ENCODE measurements at regions not wholly inside any gene's neighbourhood (a gene's known extent, or its start where the extent isn't known, plus 50 kb on each side); places are given as distances from the start of the nearest gene placed in this dataset.

DNA sequence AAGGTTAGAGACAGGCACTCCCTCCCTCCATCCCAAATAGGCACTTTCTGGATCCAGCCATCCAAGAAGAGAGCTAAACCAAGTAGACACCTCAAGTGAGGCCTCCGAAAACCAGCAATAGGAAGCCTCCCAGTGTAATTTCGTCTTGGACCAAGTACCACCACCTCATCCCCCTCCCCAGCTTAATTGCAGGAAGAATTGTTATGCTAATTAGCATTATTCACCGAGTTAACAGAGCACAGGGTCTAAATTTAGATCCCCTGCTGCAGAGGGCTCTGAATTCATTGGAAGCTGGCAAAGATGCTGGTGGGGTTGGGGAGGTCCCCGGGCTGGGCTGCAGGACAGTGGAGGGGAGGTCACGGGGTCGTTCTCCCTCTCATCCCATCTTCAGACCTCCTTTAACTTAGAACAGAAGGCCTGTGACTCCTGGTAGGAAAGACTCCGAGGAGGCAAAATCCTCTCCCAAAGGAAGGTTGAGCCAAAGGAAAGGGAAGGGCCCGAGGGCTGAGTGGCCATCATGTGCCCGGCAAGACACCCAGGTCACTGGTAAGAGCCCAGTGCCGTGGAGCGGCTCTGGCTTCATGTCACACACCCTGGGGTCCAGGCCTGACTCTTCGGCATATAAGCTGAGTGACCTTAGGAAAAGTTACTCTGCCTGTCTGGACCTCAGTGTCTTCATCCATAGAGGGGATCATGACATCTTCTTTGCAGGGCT, 209.2 kb upstream of the GRIK3 start:
- DNase-seq = no peak

DNA sequence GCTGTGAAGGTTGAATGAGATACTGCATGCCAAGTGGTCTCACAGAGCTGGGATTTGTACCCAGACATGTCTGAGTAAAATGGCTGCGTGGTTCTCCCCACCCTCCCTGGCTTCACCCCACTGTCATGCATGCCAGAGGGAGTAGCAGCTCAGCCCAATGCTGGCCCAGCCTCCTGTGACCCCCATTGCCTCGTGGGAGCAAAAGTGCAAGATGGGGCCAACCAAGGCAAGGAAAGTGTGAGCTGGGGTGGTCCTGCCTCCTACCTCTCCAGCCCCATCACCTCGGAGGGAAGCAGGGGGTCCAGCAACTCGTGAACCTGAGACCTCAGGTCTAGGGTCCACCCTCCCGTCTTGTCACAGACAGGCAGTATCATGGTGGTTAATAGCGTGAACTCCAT, 209.8 kb upstream of the GRIK3 start:
- no peak for DNase-seq

- no peak for DNase-seq
These were observed 210.5 kb upstream of the GRIK3 start for GRCh38 chr1:37244815-37245214.

DNA sequence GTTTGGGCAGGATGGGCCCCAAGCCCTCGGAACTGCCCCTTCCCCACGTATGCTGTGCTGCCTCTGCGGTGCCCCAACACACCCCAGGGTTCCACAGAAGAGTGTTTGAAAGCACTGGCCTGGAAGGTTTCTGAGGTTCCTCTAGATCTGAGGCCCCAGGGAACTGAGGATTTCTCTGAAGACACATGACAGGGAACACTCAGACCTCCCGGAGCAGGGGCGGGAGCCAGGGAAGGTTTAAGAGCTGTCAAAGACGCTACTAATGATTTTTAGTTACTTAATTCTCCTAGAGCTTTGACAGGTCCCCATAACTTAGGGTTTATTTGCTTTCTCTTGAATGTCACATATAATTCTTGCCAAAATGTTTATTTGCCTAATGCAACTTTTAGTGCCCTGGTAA, 212.3 kb upstream of the GRIK3 start:
- DNase-seq = no peak

DNA sequence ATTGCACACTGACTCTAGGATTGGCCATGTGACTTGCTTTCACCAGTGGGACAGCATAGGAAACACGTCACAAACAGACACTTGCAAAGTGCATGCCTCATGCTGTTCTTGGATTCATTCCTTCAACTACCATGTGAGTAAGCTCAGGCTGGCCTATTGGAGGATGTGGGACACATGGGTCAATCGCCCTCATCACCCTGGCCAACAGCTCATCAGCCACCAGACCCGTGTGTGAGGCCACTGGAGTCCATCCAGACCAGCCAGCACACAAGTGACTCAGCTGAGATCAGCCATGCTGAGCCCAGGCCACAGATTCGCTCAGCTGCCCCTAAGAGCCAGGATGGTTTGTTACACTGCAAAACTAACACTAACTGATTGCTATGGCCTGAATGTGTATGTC, 216.1 kb upstream of the GRIK3 start:
- DNase-seq = no peak

DNA sequence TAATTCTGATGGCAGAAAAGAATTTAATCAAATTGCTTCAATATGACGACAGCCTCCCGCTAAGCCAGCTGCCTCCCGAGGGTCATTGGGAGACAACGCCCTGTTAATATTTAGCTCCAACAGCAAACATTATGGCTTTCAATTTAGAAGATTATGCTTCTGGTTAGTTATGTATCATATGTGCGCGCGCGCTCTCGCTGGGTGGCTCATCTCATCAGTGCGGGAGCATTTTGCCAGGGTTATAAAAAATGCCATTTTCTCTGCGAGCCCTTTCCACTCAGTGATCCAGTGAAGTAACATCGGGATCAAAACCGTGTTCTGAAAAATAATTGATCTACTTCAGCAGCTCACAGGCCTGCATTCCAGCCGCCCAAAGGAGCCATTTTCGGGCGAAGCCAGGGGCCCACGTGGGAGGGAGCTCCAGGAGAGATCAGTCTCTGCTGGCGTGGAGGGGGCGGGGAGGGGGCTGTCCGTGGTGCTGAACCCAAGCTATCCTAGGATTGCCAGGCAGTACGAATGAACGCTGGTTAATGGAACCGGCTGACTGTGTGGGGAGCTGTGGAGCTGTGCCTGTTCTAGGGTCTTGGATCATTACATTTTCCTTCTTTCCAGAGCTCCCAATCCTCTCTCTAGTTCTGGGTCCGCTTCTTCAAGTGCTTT, 219.1 kb upstream of the ZC3H12A start:
- DNase-seq = no peak

- no peak for DNase-seq
These were observed 218.5 kb upstream of the ZC3H12A start for GRCh38 chr1:37255868-37256267.

DNA sequence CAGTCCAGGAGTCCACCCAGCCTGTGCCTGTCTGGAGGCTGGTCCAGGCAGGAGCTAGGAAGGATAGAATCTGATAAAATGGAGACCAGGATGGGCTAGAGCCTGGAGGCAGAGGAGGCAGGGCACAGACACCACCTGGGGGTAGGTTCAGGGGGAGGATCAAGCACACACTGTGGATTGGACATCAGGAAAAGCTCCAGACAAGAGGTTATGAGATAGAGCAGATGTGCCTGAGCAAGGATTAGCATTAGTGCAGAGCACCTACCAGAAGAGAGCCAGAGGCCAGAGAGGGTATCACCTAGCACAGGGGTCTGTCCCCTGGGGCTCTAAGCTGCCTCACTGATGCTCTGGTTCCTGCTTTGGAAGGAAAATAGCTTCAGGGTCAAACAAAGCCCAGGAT, 216.7 kb upstream of the ZC3H12A start:
- no peak for DNase-seq

DNA sequence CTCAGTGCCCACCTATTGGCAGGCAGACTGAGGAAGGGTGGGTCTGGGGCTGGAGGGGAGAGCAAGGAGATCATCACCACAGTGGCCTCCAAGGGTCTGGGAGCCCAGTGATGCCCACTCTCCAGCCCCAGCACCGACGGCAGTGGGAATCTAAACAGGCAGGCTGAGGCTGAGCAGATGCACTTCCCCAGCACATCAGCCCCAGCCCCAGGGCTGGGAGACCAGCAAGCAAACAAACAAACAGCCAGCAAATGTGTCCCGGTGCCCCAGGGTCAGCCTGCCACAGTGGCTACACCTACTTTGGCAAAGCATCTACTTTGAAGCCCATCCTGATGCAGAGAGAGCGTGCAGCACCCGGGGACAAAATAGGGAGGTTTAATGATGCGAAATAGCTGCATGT, 216.3 kb upstream of the ZC3H12A start:
- no peak for DNase-seq

DNA sequence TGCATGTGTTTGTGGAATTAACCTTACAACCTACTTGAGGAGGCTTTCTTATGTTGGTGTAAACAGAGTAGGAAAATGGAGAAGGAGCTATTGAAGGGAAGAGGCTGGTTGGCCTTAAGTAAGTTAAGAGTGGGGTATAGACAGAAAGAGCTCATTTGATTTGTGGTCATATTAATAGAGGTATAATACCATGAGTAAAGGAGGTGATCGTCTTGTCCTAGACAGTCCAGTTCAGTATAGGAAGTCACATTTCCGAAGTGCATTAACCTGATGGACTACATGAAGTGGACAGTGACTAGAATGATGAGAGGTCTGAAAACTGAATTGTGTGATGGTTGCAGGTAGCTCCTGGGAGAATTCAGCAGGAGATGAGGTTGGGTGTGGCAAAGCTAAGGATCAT, 215.4 kb upstream of the ZC3H12A start:
- DNase-seq = no peak

DNA sequence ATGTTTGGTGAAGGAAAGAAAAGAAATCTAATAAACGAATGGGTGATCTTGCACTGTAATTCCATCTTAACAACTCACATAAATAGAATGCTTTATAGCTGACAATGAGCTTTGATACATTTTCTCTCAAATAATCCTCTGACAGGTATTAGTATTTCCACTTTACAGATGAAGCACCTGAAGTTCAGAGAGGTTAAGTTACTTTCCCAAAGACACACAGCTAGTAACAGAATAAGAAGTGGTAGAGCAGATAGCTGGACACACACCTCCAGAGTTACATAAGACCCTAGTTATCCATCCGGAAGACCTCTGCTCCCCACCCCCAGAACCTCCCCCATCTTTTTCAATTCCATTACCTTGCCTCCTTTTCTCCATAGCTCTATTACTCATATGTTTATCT, 213.3 kb upstream of the ZC3H12A start:
- no peak for DNase-seq

GRCh38 chr1:37262439-37263170, 211.8 kb upstream of the ZC3H12A start:
- DNase-seq = no peak

DNA sequence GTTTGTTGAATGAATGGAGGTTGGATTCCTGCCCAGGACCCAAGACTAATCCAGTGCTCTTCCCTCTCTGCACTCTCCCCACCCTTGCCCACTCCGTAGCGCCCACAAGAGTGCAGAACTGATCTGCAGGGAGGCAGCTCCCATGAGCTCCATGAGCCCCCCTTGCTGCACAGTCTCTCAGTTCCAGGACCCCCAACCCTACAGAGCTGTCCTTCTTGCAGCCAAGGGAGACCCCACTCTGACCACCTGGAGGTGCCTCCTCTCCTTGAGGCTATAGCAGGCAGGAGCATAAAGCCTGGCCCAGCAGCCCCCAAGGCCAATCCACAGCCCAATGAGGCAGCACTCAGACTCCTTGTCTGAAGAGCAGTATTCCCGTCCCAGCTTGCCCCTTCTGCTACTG, 209.2 kb upstream of the ZC3H12A start:
- DNase-seq = no peak

DNA sequence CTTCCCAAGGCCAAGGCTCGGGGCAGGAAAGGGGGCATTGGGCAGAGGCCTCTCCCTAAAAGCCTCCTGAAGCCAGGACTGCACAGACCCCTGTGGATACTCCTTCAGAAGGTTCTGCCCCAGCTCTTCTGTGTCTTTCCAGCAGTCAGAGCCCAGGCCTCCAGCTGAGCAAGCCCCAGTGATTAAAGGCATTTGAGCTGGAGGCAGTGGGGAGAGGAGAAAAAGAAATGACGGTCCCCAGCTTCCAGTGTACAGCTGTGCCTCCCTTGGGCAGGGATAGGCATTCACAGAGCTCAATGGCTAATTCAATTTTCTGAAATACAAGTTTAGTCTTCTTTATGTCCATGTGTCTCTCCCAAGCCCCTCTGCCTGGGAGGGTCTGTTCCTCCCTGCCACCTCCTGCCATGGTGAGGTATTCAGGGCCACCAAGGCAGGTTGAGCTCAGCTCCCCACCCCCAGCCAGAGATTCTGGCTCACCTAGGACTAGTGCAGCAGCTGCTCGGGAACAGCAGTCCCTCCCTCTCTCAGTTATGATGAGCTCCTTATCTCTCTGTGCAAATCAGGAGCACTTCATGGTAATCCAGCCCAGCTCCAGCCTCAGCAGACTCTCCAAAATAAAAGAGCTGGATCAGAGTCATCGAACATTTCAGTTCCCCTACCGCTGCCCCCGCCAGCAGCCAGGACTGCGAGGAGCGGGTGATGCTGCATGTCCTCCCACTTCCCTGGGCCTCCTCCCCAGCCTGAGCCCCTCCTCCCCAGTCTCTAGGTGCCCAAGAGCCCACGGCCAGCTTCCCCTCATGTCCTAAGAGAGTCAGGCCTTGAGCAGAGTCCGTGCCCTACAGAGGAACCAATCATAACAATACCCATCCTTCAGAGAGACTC, 208.4 kb upstream of the ZC3H12A start:
- DNase-seq = no peak

DNA sequence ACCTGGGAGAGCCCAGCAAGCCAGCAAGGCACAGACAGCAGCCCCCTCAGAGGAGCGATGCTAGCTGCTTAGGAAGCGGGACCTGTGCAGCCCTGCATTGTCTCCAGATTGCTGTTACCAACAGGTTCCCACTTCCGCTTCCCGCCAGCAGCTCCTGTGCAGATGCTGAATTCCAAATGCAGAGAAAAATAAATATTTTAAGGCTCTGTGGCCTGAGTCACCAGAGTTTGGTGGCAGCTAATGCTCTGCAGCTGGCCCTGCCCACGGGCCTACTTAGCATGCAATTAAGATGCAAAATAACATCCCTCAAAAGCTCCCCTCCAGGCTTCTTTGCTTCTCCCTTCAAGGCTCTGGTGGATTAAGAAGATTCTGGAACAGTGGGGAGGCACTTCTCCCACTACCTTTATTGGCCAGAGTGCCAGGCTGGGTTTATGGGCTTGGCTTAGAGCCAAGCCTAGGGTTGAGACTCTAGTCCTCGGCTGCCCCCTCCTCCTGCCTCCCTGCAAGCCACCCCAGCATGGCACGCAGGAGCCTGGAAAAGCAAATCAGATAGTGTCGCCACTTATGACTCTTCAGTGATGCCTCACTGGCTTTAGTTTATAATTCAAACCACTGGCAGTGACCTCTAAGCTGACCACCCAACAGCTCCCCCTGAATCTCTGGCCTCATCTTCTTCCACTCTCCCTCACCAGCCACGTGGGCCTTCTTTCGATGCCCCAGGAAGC, 207.1 kb upstream of the ZC3H12A start:
- no peak for DNase-seq

- DNase-seq = no peak
These were observed 203.7 kb upstream of the ZC3H12A start for GRCh38 chr1:37270639-37271038.

DNA sequence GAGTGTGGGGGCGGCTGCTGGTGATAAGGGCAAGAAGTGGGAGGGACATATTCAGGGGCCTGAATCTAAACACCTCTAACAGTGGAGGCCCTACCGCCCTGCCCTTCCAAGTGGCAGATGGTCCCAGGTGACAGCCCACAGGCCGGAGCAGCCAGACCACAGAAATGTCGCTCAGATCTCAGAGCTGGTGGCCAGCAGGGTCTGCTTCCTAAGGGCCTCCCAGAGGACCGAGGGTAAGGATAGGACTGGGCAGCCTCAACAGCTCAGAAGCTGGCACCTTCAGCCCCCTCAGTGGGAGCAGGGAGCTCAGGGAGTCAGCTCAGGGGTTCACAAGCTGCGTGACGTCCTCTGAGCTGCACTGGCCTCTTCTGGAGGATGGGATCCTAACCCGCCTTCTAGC, 201.8 kb upstream of the ZC3H12A start:
- no peak for DNase-seq

DNA sequence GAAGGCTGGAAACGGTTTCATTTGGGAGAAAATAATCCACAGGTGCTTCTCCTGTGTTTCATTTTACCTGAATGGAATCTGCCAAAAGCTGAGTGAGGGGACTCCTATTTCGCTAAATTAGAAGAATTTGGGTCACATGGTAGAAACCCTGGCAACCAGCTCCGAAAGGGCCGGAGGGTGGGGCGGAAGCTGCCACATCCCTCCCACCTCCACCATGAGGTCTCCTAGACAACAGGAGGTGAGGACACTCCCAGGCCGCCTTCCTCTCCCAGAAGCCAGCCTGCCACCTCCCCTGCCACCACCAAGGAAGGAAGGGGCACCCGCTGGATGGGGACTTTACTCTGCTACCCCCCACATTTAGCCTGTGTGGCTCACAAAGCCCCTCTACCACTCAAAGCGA, 199.9 kb upstream of the ZC3H12A start:
- no peak for DNase-seq

- no peak for DNase-seq
These were observed 199.3 kb upstream of the ZC3H12A start for GRCh38 chr1:37274938-37275631.

- no peak for DNase-seq
These were observed 197.0 kb upstream of the ZC3H12A start for GRCh38 chr1:37277366-37277765.

DNA sequence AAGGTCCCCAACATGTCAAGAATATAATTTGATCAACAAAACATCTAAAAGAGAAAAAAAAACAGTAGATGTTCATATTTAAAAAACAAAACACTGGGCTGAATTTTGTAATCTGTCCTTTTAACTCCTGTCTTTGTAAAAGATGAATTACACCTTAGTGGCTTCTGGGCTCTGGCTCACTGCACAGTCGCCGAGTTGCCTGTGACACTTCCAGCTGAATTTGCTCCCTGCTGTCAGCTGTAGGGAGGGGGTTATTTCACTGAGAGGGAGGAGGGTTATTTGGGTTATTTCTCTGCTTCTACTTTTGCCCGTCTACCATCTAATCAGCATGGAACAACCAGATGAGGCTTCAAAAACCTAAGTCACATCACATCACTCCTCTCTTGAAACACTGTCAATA, 193.0 kb upstream of the ZC3H12A start:
- DNase-seq = no peak

DNA sequence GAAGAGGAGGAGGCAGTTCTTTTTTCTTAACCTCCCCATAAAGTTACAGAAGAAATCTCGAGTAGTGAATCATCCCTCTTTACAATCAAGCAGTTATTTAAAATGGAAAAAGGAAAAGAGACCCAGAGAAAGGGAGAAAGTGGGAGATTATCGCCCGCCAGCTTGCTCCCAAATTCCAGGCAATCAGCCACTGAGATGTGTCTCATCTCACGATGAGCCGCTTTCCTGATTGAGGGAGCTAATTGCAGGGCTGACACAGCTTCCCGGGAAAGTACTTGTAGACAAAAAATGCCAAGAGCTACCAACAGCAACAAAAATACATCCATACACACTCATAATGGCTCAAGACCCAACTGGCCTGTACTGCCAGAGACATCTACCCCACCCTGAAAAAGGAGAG, 191.6 kb upstream of the ZC3H12A start:
- DNase-seq = no peak
